SKM-1 (cell line): ENCODE measurements at regions not wholly inside any gene's neighbourhood (a gene's known extent, or its start where the extent isn't known, plus 50 kb on each side); places are given as distances from the start of the nearest gene placed in this dataset.
"Not testable (repeated sequence)": the region's sequence is repeated elsewhere in the genome, so short reads cannot be mapped to it uniquely, and the experiment has no call there.

Experiments
- DNase-seq: peaks from one replicate; lab custom pipeline; 2025; ENCODE audit not compliant: unreplicated experiment; lab: John Stamatoyannopoulos, UW

GRCh38 chr4:189136462-189136861, 804.2 kb upstream of the FRG1 start:
- no peak for DNase-seq

DNA sequence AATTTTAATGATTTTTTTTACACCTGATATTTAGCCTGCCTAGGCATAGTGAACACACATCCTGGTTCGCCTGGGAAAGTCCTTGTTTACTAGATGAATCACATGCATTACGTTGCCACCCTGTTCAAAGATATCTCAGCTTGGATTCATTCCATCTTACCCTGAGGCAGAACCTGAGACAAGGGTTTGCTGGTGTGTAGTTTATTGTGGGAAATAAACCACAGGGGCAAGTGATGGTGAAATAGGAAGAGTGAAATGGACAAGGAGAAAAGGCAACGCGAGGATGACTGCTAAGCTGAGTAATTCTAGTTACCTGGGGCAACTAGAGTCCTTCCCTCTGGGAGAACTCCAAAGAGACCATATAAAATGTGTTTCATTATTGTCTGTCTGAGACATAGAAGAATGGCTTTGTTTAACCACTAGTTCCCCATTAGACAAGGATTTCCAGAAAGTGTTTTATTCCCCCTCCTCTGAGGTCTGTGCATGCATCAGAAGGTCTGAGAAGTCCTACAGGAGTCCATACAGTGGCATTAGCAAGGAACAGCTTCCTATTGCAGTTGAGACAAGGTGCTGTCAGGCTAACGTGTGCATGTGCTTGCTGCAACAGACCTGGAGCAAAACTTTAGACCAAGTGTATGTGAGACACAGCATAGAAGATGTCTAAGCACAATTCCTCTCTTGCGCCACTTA, 797.3 kb upstream of the FRG1 start:
- DNase-seq = no peak

- DNase-seq = no peak
Measured at GRCh38 chr4:189147005-189147929, 793.4 kb upstream of the FRG1 start.

DNA sequence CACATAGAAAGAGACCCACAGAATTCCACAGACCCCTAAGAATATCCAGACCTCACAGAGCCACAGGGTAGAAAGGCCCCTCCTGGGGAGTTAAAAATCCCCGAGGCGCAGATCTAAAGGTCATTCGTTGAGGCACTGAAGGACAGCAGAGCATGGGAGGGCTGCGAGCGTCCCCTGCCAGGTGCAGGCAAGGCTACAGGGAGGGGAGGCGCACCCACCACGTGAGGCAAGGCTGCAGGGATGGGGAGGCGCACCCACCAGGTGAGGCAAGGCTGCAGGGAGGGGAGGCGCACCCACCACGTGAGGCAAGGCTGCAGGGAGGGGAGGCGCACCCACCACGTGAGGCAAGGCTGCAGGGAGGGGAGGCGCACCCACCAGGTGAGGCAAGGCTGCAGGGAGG, 785.6 kb upstream of the FRG1 start:
- DNase-seq = not testable (repeated sequence)

DNA sequence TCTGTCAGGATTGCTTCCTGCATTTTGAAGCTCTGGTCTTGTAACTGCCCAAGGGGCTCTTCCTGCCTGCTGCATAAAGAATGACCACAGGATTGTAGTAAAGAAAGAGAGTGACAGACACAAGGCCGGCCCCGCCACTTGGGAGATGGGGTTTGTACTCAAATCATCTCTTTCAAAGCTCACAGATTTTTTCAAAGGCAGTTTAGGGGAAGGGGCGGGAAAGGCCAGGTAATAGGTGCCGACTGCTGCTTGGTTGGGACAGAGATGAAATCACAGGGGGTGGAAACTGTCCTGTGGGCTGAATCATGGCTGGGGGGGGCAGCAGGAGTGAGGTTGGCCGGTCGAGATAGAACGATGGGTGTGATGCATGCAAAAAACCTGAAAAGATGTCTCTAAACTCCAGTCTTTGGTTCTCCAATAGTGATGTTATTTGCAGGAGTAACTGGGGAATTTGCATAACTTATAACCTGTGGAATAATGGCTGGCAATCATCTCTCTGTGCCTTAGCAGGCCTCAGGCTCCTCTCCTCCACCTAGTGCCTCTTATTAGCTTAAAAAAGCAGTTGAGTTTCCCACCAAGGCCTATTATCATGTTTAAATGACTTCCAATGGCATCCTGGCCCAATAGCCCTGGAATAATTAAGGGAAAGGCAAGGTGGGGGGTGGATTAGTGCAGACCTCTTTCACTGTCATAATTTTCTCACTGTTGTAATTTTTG, 778.4 kb upstream of the FRG1 start:
- DNase-seq = no peak

GRCh38 chr4:189162888-189163287, 777.8 kb upstream of the FRG1 start:
- no peak for DNase-seq

GRCh38 chr4:189176002-189176401, 764.7 kb upstream of the FRG1 start:
- no peak for DNase-seq

DNA sequence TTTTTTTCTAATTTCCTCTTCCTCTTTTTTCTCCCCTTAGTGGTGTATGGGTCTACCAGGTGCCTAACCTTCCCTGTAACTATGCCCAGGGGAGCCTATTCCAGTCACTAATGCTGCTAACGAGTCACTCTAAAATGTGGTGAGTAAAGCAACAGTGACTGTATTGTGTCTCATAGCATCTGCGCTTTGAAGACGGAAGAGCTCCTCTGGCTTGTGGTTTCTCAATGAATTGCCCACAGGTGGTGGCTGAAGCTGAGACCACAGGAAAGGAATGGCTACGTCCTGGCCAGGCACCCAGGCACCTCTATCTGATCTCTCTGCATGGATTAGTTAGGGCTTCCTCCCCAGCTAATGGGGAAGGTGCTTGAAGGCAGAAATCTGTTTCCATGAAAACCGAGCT, 763.5 kb upstream of the FRG1 start:
- DNase-seq = no peak

GRCh38 chr4:189178125-189178746, 762.4 kb upstream of the FRG1 start:
- DNase-seq = no peak

- no peak for DNase-seq
Measured at GRCh38 chr4:189185810-189186432, 754.8 kb upstream of the FRG1 start.

DNA sequence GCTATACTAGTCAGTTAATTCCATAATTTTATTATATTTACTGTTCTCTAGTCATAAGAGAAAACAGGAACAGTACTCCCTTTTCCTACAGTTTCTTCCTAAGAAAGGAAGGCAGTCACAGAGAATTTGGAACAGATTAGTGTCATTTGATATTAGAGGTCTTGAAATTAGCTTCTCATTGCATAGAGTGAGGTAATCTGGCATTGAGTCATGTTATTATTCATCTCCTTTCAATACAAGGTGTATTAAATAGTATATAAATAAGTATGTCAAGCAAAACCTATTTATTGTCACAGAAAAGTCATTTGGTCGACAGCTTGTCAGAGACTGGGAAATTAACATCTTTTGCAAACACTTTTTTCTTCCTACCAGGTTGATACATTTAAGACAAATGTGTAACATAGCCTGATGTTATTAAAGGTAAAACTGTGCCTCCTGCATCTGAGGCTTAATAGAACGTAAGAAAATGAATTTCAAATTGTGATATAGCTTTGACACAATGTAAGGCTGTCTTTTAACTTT, 753.1 kb upstream of the FRG1 start:
- no peak for DNase-seq

DNA sequence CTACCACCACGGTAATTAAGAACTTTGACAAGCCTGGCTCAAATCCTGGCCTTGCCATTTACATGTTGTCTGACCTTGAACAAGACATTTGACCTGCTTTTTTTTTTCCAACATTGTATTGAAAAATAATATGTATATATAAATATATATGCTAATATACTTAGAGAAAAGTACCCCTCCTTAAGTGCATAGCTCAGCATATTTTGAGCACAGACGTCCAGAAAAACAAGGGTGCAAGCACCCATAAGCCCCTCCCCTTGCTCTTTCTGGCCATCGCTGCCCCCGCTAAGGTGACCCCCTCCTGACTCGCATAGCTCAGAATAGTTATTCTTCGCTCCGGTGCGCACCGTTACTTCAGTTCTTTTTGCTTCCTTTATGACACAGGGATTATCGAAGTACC, 742.0 kb upstream of the FRG1 start:
- DNase-seq = no peak

GRCh38 chr4:189200353-189200752, 740.3 kb upstream of the FRG1 start:
- no peak for DNase-seq

- peak; percentile 33 for DNase-seq
Measured at GRCh38 chr4:189202182-189202868, 738.3 kb upstream of the FRG1 start.

DNA sequence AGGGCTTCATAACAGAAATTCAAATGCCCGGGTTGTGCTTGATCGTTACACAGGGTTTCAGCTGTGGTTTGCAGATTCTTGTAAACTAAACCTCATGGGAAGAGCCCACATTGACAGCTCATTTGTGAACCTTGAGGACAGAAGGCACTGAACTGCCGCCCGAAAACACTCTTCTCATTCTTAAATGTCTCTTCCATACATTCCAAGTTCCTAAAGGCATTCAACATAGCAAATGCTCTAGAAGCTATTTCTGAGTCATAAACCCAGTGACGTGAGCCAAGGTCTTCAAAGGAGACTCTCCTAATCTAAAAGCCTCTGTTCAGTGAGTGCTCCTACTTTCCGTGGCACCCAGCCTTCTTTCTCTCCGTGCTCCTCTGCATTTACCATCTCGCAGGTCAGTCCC, 737.8 kb upstream of the FRG1 start:
- no peak for DNase-seq

DNA sequence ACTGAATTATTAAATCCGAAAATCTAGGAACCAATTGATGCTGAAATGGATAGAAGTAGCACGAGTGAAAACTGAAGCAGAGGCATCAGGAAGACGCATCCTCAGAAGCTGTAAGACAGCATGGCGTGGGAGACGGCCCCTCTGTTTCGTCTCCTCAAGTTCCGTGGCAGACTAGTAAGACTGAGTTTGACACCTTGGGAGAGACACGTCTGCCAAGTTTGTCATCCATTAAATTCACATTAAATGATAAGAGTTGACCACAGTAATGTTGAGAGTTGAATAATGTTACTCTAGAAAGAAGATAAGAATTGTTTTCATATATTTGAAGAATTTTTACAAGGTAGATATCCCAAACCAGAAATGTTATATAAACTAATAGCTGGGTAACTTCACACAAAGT, 736.1 kb upstream of the FRG1 start:
- DNase-seq = no peak

DNA sequence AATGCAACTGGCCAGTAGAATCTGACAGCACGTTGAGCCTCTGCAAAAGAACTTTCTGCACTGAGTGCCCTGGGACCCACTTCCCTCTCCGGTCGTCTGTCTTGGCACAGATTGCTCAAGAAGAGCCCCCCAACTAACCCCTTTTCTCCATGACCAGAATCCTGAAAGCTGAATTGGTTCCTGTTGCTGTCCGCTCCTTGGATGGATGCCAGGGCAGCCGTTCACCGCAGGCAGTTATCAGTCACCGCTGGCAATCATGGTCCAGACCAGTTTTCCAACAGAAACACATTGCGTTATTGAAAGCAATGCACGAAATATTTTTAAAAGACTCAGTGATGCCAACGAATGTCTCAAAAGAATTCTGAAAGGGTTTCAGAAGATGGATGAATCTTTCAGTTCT, 733.7 kb upstream of the FRG1 start:
- no peak for DNase-seq

- DNase-seq = no peak
Measured at GRCh38 chr4:189207872-189208271, 732.8 kb upstream of the FRG1 start.

DNA sequence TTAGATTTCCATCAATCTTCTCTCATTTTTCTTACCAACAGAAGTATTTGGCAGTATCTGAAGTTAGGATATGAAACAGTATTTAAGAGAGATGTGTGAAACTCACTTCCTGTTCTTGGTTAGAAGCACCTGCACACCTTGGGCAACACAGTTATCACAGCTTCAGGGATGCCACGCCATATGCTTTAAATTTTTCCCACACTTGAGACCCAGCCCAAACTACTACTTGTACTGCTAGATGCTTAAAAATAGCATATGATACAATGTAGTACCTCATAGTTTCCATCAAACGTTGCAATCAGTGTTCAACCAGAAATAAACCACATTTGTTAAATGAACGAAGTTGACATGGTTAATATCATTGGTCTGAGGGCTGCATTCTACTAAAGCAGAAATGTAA, 725.1 kb upstream of the FRG1 start:
- no peak for DNase-seq

DNA sequence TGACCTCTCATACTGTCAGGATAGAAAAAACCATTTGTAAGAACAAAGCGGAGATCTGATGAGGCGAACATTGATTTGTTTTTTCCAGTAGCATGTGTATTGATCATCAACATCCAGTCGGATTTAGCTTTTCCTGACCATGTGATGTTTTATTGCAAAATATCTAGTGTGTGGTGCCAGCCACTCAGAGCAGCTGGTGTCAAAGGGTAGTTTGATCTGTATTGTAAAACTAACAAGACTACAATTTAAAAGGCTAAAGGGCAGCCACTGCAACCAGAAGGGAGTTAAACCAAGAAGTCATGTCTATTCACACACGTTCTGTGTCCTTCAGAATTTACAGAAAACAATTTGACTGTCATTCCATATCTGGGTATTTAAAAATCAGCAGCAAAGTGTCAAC, 719.0 kb upstream of the FRG1 start:
- DNase-seq = no peak
